Mesothelial cell of epicardium (in vitro differentiated cells): ENCODE measurements at regions not wholly inside any gene's neighbourhood (a gene's known extent, or its start where the extent isn't known, plus 50 kb on each side); places are given as distances from the start of the nearest gene placed in this dataset.

Experiments used
- DNase-seq, 2 experiments: peaks; one replicate each; pipeline ENCODE4 v3.0.0; 2021; ENCODE audit warnings: low spot score in 2 of 2; ENCODE audit not compliant: unreplicated experiment in 2 of 2
- H3K27ac Mint-ChIP-seq: 2 replicates; pipeline ENCODE4 v1.8.0; 2021; ENCODE audit warnings: mixed read lengths
- H3K27me3 Mint-ChIP-seq: 2 replicates; pipeline ENCODE4 v1.8.0; 2021; ENCODE audit warnings: low read depth, mixed read lengths
- H3K36me3 Mint-ChIP-seq: 2 replicates; pipeline ENCODE4 v1.8.0; 2021; ENCODE audit warnings: mixed read lengths
- H3K4me1 Mint-ChIP-seq: 2 replicates; pipeline ENCODE4 v1.8.0; 2021; ENCODE audit warnings: mixed read lengths
- H3K4me3 Mint-ChIP-seq: 2 replicates; pipeline ENCODE4 v1.8.0; 2021; ENCODE audit warnings: mild to moderate bottlenecking, moderate library complexity, mixed read lengths
- H3K9me3 Mint-ChIP-seq: 2 replicates; pipeline ENCODE4 v1.8.0; 2021; ENCODE audit warnings: mixed read lengths
- CTCF ChIP-seq: fragments of 200-600 bp; sonication (generic); IDR thresholded peaks from one replicate; pipeline ENCODE4 v1.5.0; 2021; ENCODE audit warnings: antibody characterized with exemption; ENCODE audit not compliant: unreplicated experiment

DNA sequence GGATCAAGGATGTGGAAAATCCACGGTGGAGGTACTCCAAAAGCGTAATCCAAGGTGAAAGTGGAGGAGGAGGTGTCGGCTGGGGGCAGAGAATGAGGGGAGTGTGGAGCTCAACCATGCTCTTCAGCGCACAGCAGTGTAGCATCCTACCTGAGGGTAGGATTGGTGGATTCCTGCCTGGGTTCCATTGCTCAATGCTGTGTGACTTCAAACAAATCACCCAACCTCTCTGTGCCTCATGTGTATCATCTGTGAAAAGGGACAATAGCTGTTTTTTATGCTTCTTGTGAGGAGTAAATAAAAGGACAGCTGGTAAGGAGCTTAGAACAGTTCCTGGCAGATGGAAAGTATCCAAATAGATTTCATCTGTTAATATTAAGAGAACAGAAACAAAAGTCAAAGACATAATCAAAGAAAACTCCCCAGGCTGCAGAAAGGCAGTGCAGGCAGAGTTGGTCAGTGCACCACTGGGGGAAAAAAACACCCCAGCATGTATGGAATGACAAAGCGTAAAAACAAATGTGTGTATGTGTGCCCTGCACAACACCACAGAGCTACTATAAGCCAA is 130.0 kb upstream of the HDAC4 start:
- Mint-ChIP-seq H3K27ac (no peak overlapping the region), H3K4me1 (peaks cover 17% of the 10 kb centered on the region), H3K36me3 (no peaks in the 10 kb centered on the region), H3K27me3 (peaks cover 15% of the 10 kb centered on the region), H3K4me3 (no peak overlapping the region), H3K9me3 (peaks cover 10% of the 10 kb centered on the region)
- TF ChIP-seq CTCF = no peak
- DNase-seq = no peak

- Mint-ChIP-seq H3K36me3 (no peaks in the 10 kb centered on the region), H3K4me3 (no peak overlapping the region), H3K9me3 (peaks cover 10% of the 10 kb centered on the region), H3K4me1 (peaks cover 17% of the 10 kb centered on the region), H3K27me3 (peaks cover 13% of the 10 kb centered on the region), H3K27ac (no peak overlapping the region)
- DNase-seq = no peak
- TF ChIP-seq CTCF = no peak
These were observed 128.6 kb upstream of the HDAC4 start for GRCh38 chr2:239529313-239530015.

GRCh38 chr2:239528883-239529282 is 128.1 kb upstream of the HDAC4 start:
- Mint-ChIP-seq H3K27me3 (peaks cover 13% of the 10 kb centered on the region), H3K4me1 (peaks cover 13% of the 10 kb centered on the region), H3K27ac (no peak overlapping the region), H3K36me3 (no peaks in the 10 kb centered on the region), H3K9me3 (peaks cover 10% of the 10 kb centered on the region), H3K4me3 (no peak overlapping the region)
- no peak for TF ChIP-seq CTCF
- DNase-seq = no peak

DNA sequence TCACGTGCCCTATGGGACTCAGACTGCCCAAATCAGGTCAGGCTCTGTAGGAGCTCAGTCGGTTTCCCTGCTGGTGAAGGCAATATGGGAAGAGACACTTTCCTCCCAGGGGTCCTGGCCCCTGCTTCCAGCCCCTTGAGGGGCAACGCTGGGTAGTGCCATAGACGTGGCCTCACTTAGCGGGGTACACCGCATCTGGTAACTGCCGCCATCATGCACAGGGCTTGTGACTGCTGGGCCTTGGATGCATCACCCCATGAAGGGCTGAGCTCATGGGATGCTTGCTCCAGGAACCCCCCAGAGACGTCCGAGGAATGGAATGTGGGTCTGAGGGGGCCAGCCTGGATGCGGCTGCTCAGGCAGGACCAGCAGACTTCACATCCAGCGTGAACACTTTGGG is 127.3 kb upstream of the HDAC4 start:
- DNase-seq = no peak
- TF ChIP-seq CTCF = no peak
- Mint-ChIP-seq H3K27ac (no peak overlapping the region), H3K27me3 (peaks cover 13% of the 10 kb centered on the region), H3K36me3 (no peaks in the 10 kb centered on the region), H3K9me3 (peaks cover 10% of the 10 kb centered on the region), H3K4me3 (no peak overlapping the region), H3K4me1 (peaks cover 6% of the 10 kb centered on the region)

GRCh38 chr2:239526666-239527415 is 126.0 kb upstream of the HDAC4 start:
- H3K27me3 Mint-ChIP-seq = peaks cover 15% of the 10 kb centered on the region
- H3K9me3 Mint-ChIP-seq = peaks cover 10% of the 10 kb centered on the region
- H3K36me3 Mint-ChIP-seq = no peaks in the 10 kb centered on the region
- H3K4me1 Mint-ChIP-seq = no peaks in the 10 kb centered on the region
- no peak overlapping the region for H3K4me3 Mint-ChIP-seq
- no peak for TF ChIP-seq CTCF
- DNase-seq = no peak
- no peak overlapping the region for H3K27ac Mint-ChIP-seq
